Right renal pelvis (tissue), 4 donors: ENCODE measurements at regions not wholly inside any gene's neighbourhood (a gene's known extent, or its start where the extent isn't known, plus 50 kb on each side); places are given as distances from the start of the nearest gene placed in this dataset.
A peak's percentile ranks its signal among the peaks of the same experiment; 100 is the strongest.
"Not testable (repeated sequence)": the region's sequence is repeated elsewhere in the genome, so short reads cannot be mapped to it uniquely, and the experiment has no call there.

Experiments
- DNase-seq, 4 donors: peaks; one replicate each; pipeline ENCODE4 v3.0.0-alpha.2; 2013; ENCODE audit warnings: low read depth in 4 of 4, low spot score in 3 of 4, missing footprints in 1 of 4

GRCh38 chrX:81348388-81348787, 146.5 kb downstream of the SH3BGRL start:
- DNase-seq: no peak

GRCh38 chrX:81354954-81355353, 153.1 kb downstream of the SH3BGRL start:
- no peak for DNase-seq

- DNase-seq: no peak
These were observed 153.5 kb downstream of the SH3BGRL start for GRCh38 chrX:81355436-81355835.

GRCh38 chrX:81367291-81367690, 165.4 kb downstream of the SH3BGRL start:
- DNase-seq: no peak

GRCh38 chrX:81377329-81377728, 175.4 kb downstream of the SH3BGRL start:
- DNase-seq: peak in 2 of 4 donors; percentile 2 to 5

GRCh38 chrX:81378560-81378959, 176.7 kb downstream of the SH3BGRL start:
- no peak for DNase-seq

- no peak for DNase-seq
These were observed 188.3 kb downstream of the SH3BGRL start for GRCh38 chrX:81390237-81390636.

- no peak for DNase-seq
These were observed 190.5 kb downstream of the SH3BGRL start for GRCh38 chrX:81392396-81392795.

- no peak for DNase-seq
These were observed 203.9 kb downstream of the SH3BGRL start for GRCh38 chrX:81405781-81406180.

- no peak for DNase-seq
These were observed 209.6 kb downstream of the SH3BGRL start for GRCh38 chrX:81411517-81411916.

- DNase-seq: no peak
These were observed 210.5 kb downstream of the SH3BGRL start for GRCh38 chrX:81412428-81412827.

- not testable (repeated sequence) for DNase-seq
These were observed 211.0 kb downstream of the SH3BGRL start for GRCh38 chrX:81412857-81413256.

- DNase-seq: no peak
These were observed 212.7 kb downstream of the SH3BGRL start for GRCh38 chrX:81414630-81415029.
